ENCODE measurements at regions not wholly inside any gene's neighbourhood (a gene's known extent, or its start where the extent isn't known, plus 50 kb on each side); places are given as distances from the start of the nearest gene placed in this dataset.

- no peaks in the 10 kb centered on the region for H3K9me3 ChIP-seq (ENCODE audit: insufficient read depth, low read length)
- no peak overlapping the region for H3K4me2 ChIP-seq (ENCODE audit: low read length)
- no peak overlapping the region for H3K4me3 ChIP-seq (ENCODE audit: low read length)
- H3K9ac ChIP-seq (ENCODE audit: low read length): no peak overlapping the region
- H2AFZ ChIP-seq (ENCODE audit: low read depth, low read length): no peak overlapping the region
- peaks cover 90% of the 10 kb centered on the region for H3K27me3 ChIP-seq (ENCODE audit: low read depth, low read length)
- TF ChIP-seq EZH2phosphoT487 (IDR thresholded peaks at IDR 0.05; ENCODE audit: low read depth): no peak
- TF ChIP-seq, protein P1, sequence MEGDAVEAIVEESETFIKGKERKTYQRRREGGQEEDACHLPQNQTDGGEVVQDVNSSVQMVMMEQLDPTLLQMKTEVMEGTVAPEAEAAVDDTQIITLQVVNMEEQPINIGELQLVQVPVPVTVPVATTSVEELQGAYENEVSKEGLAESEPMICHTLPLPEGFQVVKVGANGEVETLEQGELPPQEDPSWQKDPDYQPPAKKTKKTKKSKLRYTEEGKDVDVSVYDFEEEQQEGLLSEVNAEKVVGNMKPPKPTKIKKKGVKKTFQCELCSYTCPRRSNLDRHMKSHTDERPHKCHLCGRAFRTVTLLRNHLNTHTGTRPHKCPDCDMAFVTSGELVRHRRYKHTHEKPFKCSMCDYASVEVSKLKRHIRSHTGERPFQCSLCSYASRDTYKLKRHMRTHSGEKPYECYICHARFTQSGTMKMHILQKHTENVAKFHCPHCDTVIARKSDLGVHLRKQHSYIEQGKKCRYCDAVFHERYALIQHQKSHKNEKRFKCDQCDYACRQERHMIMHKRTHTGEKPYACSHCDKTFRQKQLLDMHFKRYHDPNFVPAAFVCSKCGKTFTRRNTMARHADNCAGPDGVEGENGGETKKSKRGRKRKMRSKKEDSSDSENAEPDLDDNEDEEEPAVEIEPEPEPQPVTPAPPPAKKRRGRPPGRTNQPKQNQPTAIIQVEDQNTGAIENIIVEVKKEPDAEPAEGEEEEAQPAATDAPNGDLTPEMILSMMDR (IDR thresholded peaks at IDR 0.05; ENCODE audit: low read depth, low read length): no peak
- H3K27ac ChIP-seq (ENCODE audit: low read length): no peak overlapping the region
- H3K4me1 ChIP-seq (ENCODE audit: low read length): peaks cover 11% of the 10 kb centered on the region
- no peaks in the 10 kb centered on the region for H3K79me2 ChIP-seq (ENCODE audit: low read length)
- H3K36me3 ChIP-seq (replicated peaks; ENCODE audit: low read depth, low read length): no peaks in the 10 kb centered on the region
- H4K20me1 ChIP-seq (ENCODE audit: insufficient read depth, low read length): peaks cover 24% of the 10 kb centered on the region
These were observed 374.2 kb upstream of the PROX1 start for GRCh38 chr1:213613549-213613948.

DNA sequence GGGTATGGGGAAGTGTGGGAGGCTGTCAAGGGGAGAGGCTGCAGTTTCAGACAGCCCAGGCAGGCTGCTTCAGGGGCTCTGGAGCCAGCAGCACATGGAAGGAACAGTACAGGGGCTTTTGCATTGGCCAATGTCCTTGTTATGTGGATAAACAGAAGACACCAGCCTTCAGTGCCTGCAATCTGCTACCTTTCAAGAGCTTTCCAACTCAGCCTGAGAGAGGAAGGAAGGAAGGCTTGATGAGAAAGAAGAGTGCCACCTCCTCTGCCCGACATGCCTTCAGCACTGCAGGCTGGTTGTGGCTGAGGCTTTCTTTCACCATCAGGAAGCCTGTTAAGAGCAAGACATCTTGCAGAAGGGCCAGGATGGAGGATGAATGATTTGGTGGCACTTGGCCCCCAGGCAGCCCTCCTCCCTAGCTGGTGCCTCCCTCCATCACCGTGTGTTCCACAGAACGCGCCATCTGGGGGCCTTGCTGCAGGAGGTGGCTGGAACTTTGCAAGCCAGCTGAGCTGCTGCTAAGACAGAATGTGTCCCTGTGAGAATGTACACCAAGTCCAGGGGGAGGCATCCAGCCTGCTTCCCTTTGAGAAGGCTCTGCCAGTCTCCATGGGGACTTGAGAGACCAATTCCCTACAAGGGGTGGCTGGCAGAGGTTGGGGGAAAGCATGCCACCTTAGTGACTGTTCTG is 372.4 kb upstream of the PROX1 start:
- TF ChIP-seq, protein P1 (IDR thresholded peaks at IDR 0.05; ENCODE audit: low read depth, low read length): no peak
- no peak for TF ChIP-seq EZH2phosphoT487 (IDR thresholded peaks at IDR 0.05; ENCODE audit: low read depth)
- Histone ChIP-seq H3K4me2 (ENCODE audit: low read length) (no peak overlapping the region), H3K36me3 (replicated peaks; ENCODE audit: low read depth, low read length) (no peaks in the 10 kb centered on the region), H3K27me3 (ENCODE audit: low read depth, low read length) (peaks cover 94% of the 10 kb centered on the region), H3K9me3 (ENCODE audit: insufficient read depth, low read length) (no peaks in the 10 kb centered on the region), H3K4me1 (ENCODE audit: low read length) (peaks cover 14% of the 10 kb centered on the region), H3K27ac (ENCODE audit: low read length) (no peak overlapping the region), H3K79me2 (ENCODE audit: low read length) (no peaks in the 10 kb centered on the region), H3K9ac (ENCODE audit: low read length) (no peak overlapping the region), H2AFZ (ENCODE audit: low read depth, low read length) (no peak overlapping the region), H3K4me3 (ENCODE audit: low read length) (no peak overlapping the region), H4K20me1 (ENCODE audit: insufficient read depth, low read length) (peaks cover 30% of the 10 kb centered on the region)

DNA sequence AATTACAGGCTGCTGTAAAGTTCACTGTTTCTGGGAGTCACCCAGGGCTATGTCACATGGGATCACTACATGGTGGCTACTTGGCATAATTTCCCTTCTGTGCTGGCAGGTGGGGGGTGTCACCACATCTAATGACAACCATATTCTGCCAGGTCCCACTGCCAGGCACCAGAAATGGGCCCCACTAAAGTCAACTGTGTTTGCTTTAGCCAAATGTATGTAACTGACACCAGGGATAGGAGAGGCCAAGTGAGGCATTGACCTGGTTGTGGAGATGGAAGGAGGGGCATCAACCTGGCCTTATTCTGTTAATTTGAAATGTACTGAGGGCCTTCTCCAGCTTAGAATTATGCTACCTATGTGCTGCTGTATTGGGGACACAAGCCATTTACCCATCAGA is 370.6 kb upstream of the PROX1 start:
- Histone ChIP-seq H4K20me1 (ENCODE audit: insufficient read depth, low read length) (peaks cover 45% of the 10 kb centered on the region), H3K4me3 (ENCODE audit: low read length) (no peak overlapping the region), H3K27ac (ENCODE audit: low read length) (no peak overlapping the region), H3K4me1 (ENCODE audit: low read length) (peaks cover 20% of the 10 kb centered on the region), H2AFZ (ENCODE audit: low read depth, low read length) (no peak overlapping the region), H3K9ac (ENCODE audit: low read length) (no peak overlapping the region), H3K36me3 (replicated peaks; ENCODE audit: low read depth, low read length) (no peaks in the 10 kb centered on the region), H3K4me2 (ENCODE audit: low read length) (no peak overlapping the region), H3K27me3 (ENCODE audit: low read depth, low read length) (peaks cover 98% of the 10 kb centered on the region), H3K79me2 (ENCODE audit: low read length) (no peaks in the 10 kb centered on the region), H3K9me3 (ENCODE audit: insufficient read depth, low read length) (no peaks in the 10 kb centered on the region)
- TF ChIP-seq EZH2phosphoT487 (IDR thresholded peaks at IDR 0.05; ENCODE audit: low read depth): no peak
- TF ChIP-seq, protein P1 (IDR thresholded peaks at IDR 0.05; ENCODE audit: low read depth, low read length): no peak

DNA sequence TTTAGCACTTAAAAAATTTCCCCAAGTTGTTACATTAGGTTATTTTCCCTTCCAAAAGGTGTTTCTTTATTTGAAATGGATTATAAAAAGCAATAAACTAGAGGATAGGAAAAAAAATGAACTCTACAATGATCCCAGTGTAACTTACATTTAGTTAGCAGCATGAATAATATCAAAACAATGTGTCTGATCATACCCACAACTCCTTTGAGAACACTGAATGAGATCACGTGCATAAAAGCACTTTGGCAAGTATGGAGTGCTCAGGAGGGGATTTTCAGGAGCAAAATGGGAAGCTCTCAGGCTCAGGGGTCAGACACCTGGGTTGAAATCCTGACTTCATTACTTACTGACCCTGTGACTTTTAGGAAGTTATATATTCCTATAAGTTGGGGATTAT is 369.7 kb upstream of the PROX1 start:
- H3K79me2 ChIP-seq (ENCODE audit: low read length): no peaks in the 10 kb centered on the region

More for the DNA sequence above, 369.7 kb upstream of the PROX1 start:
- peaks cover 93% of the 10 kb centered on the region for H3K27me3 ChIP-seq (ENCODE audit: low read depth, low read length)
- peaks cover 54% of the 10 kb centered on the region for H4K20me1 ChIP-seq (ENCODE audit: insufficient read depth, low read length)
- no peak overlapping the region for H2AFZ ChIP-seq (ENCODE audit: low read depth, low read length)
- no peak for TF ChIP-seq EZH2phosphoT487 (IDR thresholded peaks at IDR 0.05; ENCODE audit: low read depth)
- TF ChIP-seq, protein P1 (IDR thresholded peaks at IDR 0.05; ENCODE audit: low read depth, low read length): no peak
- H3K27ac ChIP-seq (ENCODE audit: low read length): no peak overlapping the region
- no peak overlapping the region for H3K4me2 ChIP-seq (ENCODE audit: low read length)
- no peaks in the 10 kb centered on the region for H3K9me3 ChIP-seq (ENCODE audit: insufficient read depth, low read length)
- H3K36me3 ChIP-seq (replicated peaks; ENCODE audit: low read depth, low read length): no peaks in the 10 kb centered on the region
- H3K9ac ChIP-seq (ENCODE audit: low read length): no peak overlapping the region
- H3K4me3 ChIP-seq (ENCODE audit: low read length): no peak overlapping the region
- peaks cover 30% of the 10 kb centered on the region for H3K4me1 ChIP-seq (ENCODE audit: low read length)
